AG09309 (cell line): ENCODE measurements at regions not wholly inside any gene's neighbourhood (a gene's known extent, or its start where the extent isn't known, plus 50 kb on each side); places are given as distances from the start of the nearest gene placed in this dataset.

Experiments
- DNase-seq: peaks from one replicate; pipeline ENCODE4 v3.0.0-alpha.2; 2010; ENCODE audit warnings: low read depth
- H3K4me3 ChIP-seq: 2 replicates; pipeline ENCODE4 v1.5.1; 2011; ENCODE audit warnings: mild to moderate bottlenecking, low read depth, low read length, moderate library complexity; ENCODE audit not compliant: control insufficient read depth
- CTCF ChIP-seq: IDR thresholded peaks from 2 replicates; pipeline ENCODE4 v1.5.1; 2011; ENCODE audit warnings: mild to moderate bottlenecking, low read depth, low read length, inconsistent platforms; ENCODE audit not compliant: insufficient read depth, control insufficient read depth; ENCODE audit errors: missing control alignments

- TF ChIP-seq CTCF: no peak
- DNase-seq: no peak
- no peak overlapping the region for H3K4me3 ChIP-seq
Observed at GRCh38 chr13:59601993-59602392, 561.7 kb downstream of the DIAPH3 start.

- no peak overlapping the region for H3K4me3 ChIP-seq
- no peak for TF ChIP-seq CTCF
- DNase-seq: no peak
Observed at GRCh38 chr13:59603646-59604045, 560.1 kb downstream of the DIAPH3 start.

- H3K4me3 ChIP-seq: no peak overlapping the region
- DNase-seq: no peak
- no peak for TF ChIP-seq CTCF
Observed at GRCh38 chr13:59607172-59607571, 556.6 kb downstream of the DIAPH3 start.

- H3K4me3 ChIP-seq: no peak overlapping the region
- no peak for TF ChIP-seq CTCF
- no peak for DNase-seq
Observed at GRCh38 chr13:59607780-59608233, 555.9 kb downstream of the DIAPH3 start.

GRCh38 chr13:59609421-59609820, 554.3 kb downstream of the DIAPH3 start:
- DNase-seq: no peak
- no peak overlapping the region for H3K4me3 ChIP-seq
- TF ChIP-seq CTCF: no peak
